Ovary (tissue), 7 donors: ENCODE measurements at regions not wholly inside any gene's neighbourhood (a gene's known extent, or its start where the extent isn't known, plus 50 kb on each side); places are given as distances from the start of the nearest gene placed in this dataset.

Experiments used
- DNase-seq, 5 donors: peaks; one replicate each; pipeline ENCODE4 v3.0.0-alpha.2; 2019 to 2020
- H3K27ac ChIP-seq, 2 donors: fragments of 200-600 bp; one replicate each; pipeline versions ENCODE4 v1.5.1 to v1.8.0; 2019 to 2022
- H3K27me3 ChIP-seq: fragments of 200-600 bp; one replicate; pipeline ENCODE4 v1.8.0; 2022
- H3K36me3 ChIP-seq: fragments of 200-600 bp; sonication (generic); one replicate; pipeline ENCODE4 v1.5.1; 2019
- H3K4me1 ChIP-seq: one replicate; pipeline ENCODE4 v1.8.1; 2013; ENCODE audit warnings: mild to moderate bottlenecking, moderate library complexity; ENCODE audit not compliant: insufficient read depth
- H3K4me3 ChIP-seq: fragments of 200-600 bp; sonication (generic); one replicate; pipeline ENCODE4 v1.5.1; 2017
- H3K9me3 ChIP-seq, 2 donors: fragments of 200-600 bp in 1 of 2; sonication (generic) in 1 of 2; one replicate each; pipeline versions ENCODE4 v1.5.1 to v1.8.1; 2013 to 2019; ENCODE audit warnings: mild to moderate bottlenecking in 1 of 2, moderate library complexity in 1 of 2
- EP300 ChIP-seq: sonication (generic); formaldehyde crosslinking; IDR thresholded peaks from one replicate; pipeline ENCODE4 v1.6.1; 2017; ENCODE audit warnings: antibody characterized with exemption
- POLR2A ChIP-seq: fragments of 450-650 bp; IDR thresholded peaks from one replicate; pipeline ENCODE4 v1.6.1; 2017; ENCODE audit warnings: antibody characterized with exemption, mild to moderate bottlenecking, moderate library complexity
- WGBS, 3 donors: extraction: QIAGEN DNeasy Blood & Tissue Kit in 1 of 3; methylation state at CpG; one replicate each; pipeline versions ENCODE4 v1.1.5 to v1.1.7; 2013 to 2017; 5-methylcytosine and 5-hydroxymethylcytosine counted together
- intact Hi-C, 4 donors: fragments of 100-400 bp; cut with DNase I; formaldehyde crosslinking; loops; one replicate each; pipeline versions ENCODE4 v1.11.0 to v1.15.1; 2022 to 2023
- TF ChIP-seq, protein P1 (sequence below), 3 donors: fragments of 450-650 bp in 2 of 3; fragments of 200-600 bp in 1 of 3; IDR thresholded peaks; one replicate each; pipeline versions ENCODE4 v1.5.1 to v1.8.0; 2016 to 2022; ENCODE audit warnings: antibody characterized with exemption in 3 of 3, mild to moderate bottlenecking in 1 of 3
- donor health status: DM: no; HTN: no; CAD: no; lungs with moderate emphysema.
- donor health status: DM: no; HTN: no; CAD: no.
- donor health status: Bipolar disorder and iron deficiency.
- donor health status: DM: no; HTN: no; CAD: no.
- donor health status: DM: yes; HTN: yes; CAD: no.

DNA sequence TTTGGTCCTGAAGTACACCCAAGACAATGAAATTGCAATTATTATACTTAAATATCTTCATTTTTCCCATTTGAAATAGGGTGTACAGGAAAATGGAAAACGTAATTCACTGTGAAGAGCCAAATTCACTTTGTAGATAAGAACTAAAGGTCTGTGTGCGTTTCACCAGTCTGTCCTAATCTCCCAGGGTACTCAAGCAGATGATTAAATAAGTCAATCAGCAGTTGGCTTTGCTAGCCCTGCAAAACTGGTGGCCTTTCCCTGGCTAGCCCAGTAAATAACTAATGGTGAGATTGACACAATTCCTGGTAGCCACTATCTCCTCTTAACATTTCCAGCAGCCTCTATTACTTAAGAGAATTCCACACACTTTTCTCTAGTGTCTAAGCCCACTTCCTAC, 389.3 kb downstream of the TBL1XR1 start:
- WGBS, 3 donors = 42 to 68% (median 56%) methylated on average over 2 of the region's 2 CpGs
- Histone ChIP-seq H3K27me3 (no peaks in the 10 kb centered on the region), H3K4me3 (no peak overlapping the region), H3K36me3 (no peaks in the 10 kb centered on the region), H3K9me3 (no peaks in the 10 kb centered on the region), H3K4me1 (no peaks in the 10 kb centered on the region), H3K27ac (no peak overlapping the region)
- TF ChIP-seq, protein P1, sequence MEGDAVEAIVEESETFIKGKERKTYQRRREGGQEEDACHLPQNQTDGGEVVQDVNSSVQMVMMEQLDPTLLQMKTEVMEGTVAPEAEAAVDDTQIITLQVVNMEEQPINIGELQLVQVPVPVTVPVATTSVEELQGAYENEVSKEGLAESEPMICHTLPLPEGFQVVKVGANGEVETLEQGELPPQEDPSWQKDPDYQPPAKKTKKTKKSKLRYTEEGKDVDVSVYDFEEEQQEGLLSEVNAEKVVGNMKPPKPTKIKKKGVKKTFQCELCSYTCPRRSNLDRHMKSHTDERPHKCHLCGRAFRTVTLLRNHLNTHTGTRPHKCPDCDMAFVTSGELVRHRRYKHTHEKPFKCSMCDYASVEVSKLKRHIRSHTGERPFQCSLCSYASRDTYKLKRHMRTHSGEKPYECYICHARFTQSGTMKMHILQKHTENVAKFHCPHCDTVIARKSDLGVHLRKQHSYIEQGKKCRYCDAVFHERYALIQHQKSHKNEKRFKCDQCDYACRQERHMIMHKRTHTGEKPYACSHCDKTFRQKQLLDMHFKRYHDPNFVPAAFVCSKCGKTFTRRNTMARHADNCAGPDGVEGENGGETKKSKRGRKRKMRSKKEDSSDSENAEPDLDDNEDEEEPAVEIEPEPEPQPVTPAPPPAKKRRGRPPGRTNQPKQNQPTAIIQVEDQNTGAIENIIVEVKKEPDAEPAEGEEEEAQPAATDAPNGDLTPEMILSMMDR (IDR thresholded peaks at IDR 0.05) = no peak
- TF ChIP-seq EP300 (no peak), POLR2A (no peak)
- DNase-seq = no peak
- intact Hi-C loops = no loop called here

DNA sequence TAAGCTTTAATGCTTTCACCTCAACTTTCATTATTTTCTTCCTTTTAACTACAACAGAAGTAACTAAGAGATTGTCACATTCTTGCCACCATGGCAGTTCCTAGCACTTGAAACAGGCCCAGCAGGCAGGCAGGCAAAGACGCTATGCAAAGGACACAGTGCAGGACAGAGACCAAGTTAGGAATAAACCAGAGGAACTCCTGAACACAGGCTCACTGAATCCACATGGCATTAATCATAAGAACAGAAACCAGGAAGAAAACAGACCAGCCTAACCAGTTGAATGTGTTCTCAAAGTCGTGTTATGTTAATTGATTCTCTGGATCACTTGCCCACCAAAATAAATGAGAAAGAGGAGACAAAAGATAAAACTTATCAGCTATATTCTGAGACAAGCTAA, 397.6 kb downstream of the TBL1XR1 start:
- H3K27me3 ChIP-seq = no peaks in the 10 kb centered on the region
- H3K9me3 ChIP-seq = no peaks in the 10 kb centered on the region
- WGBS, 3 donors = 59 to 72% (median 66%) methylated on average over 2 of the region's 2 CpGs
- H3K27ac ChIP-seq = no peak overlapping the region
- no peak for DNase-seq
- no peaks in the 10 kb centered on the region for H3K36me3 ChIP-seq
- intact Hi-C loops = no loop called here
- H3K4me1 ChIP-seq = no peaks in the 10 kb centered on the region
- H3K4me3 ChIP-seq = no peak overlapping the region
- TF ChIP-seq, protein P1 (IDR thresholded peaks at IDR 0.05) = no peak
- TF ChIP-seq EP300 (no peak), POLR2A (no peak)

DNA sequence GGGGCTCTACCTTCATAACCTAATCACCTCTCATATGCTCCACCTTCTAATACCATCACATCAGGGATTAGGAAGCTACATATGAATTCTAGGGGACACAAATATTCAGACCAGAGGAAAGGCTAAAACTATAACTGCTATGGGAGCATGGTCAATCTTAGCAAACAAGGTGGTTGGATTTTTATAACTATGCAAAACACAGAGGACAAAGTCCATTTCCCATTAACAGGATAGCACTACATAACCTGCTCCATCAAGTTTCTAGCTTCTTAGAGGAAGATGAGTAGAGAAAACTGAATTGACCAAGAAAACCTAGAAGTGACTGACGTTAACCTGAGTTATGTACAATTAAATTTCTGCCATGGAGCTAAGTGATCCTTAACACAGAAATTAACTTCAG, 398.6 kb downstream of the TBL1XR1 start:
- Histone ChIP-seq H3K4me3 (no peak overlapping the region), H3K9me3 (no peaks in the 10 kb centered on the region), H3K27ac (no peak overlapping the region), H3K4me1 (no peaks in the 10 kb centered on the region), H3K27me3 (no peaks in the 10 kb centered on the region), H3K36me3 (no peaks in the 10 kb centered on the region)
- TF ChIP-seq, protein P1 (IDR thresholded peaks at IDR 0.05) = no peak
- TF ChIP-seq EP300 (no peak), POLR2A (no peak)
- intact Hi-C loops = no loop called here
- WGBS, 3 donors = 43 to 97% (median 93%) methylated on average over 1 of the region's 1 CpG
- DNase-seq = no peak

DNA sequence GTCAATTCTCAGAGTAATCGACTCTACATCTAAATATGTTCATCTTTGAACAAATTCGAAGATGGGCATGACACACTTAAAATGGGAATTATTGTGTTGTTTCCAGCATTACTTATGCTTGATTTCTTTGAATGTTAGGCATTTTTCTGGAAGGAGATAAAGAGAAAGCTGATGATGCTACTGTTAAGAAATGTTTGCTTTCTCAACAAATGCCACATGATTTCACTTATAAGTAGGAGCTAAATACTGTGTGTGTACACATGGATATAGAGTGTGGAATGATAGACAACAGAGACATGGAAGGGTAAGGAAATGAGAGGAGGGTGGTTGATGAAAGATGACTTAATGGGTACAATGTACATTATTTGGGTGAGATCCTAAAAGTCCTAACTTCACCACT, 400.9 kb downstream of the TBL1XR1 start:
- WGBS, 3 donors = 85 to 90% (median 87%) methylated on average over 2 of the region's 2 CpGs
- Histone ChIP-seq H3K36me3 (no peaks in the 10 kb centered on the region), H3K4me1 (no peaks in the 10 kb centered on the region), H3K4me3 (no peak overlapping the region), H3K9me3 (no peaks in the 10 kb centered on the region), H3K27ac (no peak overlapping the region), H3K27me3 (no peaks in the 10 kb centered on the region)
- intact Hi-C loops = no loop called here
- no peak for DNase-seq
- TF ChIP-seq EP300 (no peak), POLR2A (no peak)
- TF ChIP-seq, protein P1 (IDR thresholded peaks at IDR 0.05) = no peak

DNA sequence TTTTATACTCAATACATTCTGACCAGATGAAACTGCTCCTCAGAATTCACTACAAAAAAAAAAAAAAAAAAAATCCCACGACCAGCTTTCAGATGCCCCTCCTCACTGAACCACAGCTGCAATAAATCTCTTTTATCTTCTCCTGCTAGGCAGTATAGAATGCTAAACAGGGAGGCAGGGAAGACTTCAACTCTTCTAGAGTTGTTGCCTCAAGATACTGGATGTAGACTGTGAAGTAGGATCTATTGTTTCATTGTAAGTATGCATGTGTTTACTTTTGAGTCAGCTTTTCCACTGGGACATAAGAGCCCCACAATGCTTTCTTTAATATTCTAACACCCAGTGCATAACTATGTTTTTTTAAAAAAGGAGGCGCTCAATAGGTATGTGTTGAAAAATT, 401.4 kb downstream of the TBL1XR1 start:
- TF ChIP-seq, protein P1 (IDR thresholded peaks at IDR 0.05) = no peak
- TF ChIP-seq EP300 (no peak), POLR2A (no peak)
- H3K27me3 ChIP-seq = no peaks in the 10 kb centered on the region
- intact Hi-C loops = no loop called here
- H3K27ac ChIP-seq = no peak overlapping the region
- H3K4me1 ChIP-seq = no peaks in the 10 kb centered on the region
- H3K4me3 ChIP-seq = no peak overlapping the region
- WGBS, 3 donors = 50 to 51% (median 50%) methylated on average over 2 of the region's 2 CpGs
- H3K9me3 ChIP-seq = no peaks in the 10 kb centered on the region
- H3K36me3 ChIP-seq = no peaks in the 10 kb centered on the region
- DNase-seq = no peak
